Glutamatergic neuron (in vitro differentiated cells): ENCODE measurements at regions not wholly inside any gene's neighbourhood (a gene's known extent, or its start where the extent isn't known, plus 50 kb on each side); places are given as distances from the start of the nearest gene placed in this dataset.
"Not testable (repeated sequence)": the region's sequence is repeated elsewhere in the genome, so short reads cannot be mapped to it uniquely, and the experiment has no call there.

Experiments used
- DNase-seq: peaks from one replicate; pipeline ENCODE4 v3.0.0; 2022
- H3K27ac Mint-ChIP-seq: one replicate; pipeline ENCODE4 v1.8.0; 2020; ENCODE audit warnings: mild to moderate bottlenecking, mixed read lengths, inconsistent platforms; ENCODE audit not compliant: unreplicated experiment
- H3K27me3 Mint-ChIP-seq: one replicate; pipeline ENCODE4 v1.8.0; 2020; ENCODE audit warnings: mild to moderate bottlenecking, moderate library complexity, mixed read lengths, inconsistent platforms; ENCODE audit not compliant: unreplicated experiment
- H3K36me3 Mint-ChIP-seq: one replicate; pipeline ENCODE4 v1.8.0; 2020; ENCODE audit warnings: mild to moderate bottlenecking, mixed read lengths, inconsistent platforms; ENCODE audit not compliant: unreplicated experiment
- H3K4me1 Mint-ChIP-seq: one replicate; pipeline ENCODE4 v1.8.0; 2020; ENCODE audit warnings: mild to moderate bottlenecking, low read depth, mixed read lengths, inconsistent platforms; ENCODE audit not compliant: unreplicated experiment
- H3K4me3 Mint-ChIP-seq: one replicate; pipeline ENCODE4 v1.8.0; 2020; ENCODE audit warnings: mild to moderate bottlenecking, mixed read lengths, inconsistent platforms; ENCODE audit not compliant: unreplicated experiment
- H3K9me3 Mint-ChIP-seq: one replicate; pipeline ENCODE4 v1.8.0; 2020; ENCODE audit warnings: mild to moderate bottlenecking, moderate library complexity, mixed read lengths, inconsistent platforms; ENCODE audit not compliant: unreplicated experiment
- CTCF ChIP-seq: fragments of 200-600 bp; sonication (generic); IDR thresholded peaks from one replicate; pipeline ENCODE4 v1.5.0; 2021; ENCODE audit not compliant: partially characterized antibody, unreplicated experiment

DNA sequence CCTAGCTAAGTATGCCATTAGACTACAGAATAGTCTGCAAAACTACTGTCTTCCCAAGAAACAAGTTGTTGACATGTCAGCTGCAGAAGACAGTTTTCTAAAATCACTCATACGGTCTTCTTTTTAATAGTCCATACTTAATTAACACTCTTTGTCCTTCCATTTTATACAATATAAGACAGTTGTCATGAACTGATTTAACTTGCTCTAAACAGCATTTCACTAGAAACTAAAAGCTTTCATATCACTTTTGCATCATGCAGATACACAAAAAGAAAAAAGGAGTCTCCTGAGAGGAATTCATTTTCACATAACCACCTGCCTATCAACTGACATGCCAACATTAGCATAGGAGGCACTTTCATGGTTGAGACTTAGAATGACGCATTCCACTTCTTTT, 1159.6 kb upstream of the CHAC2 start:
- no peaks in the 10 kb centered on the region for H3K36me3 Mint-ChIP-seq
- TF ChIP-seq CTCF, result no peak
- H3K4me3 Mint-ChIP-seq, result no peak overlapping the region
- no peaks in the 10 kb centered on the region for H3K4me1 Mint-ChIP-seq
- DNase-seq, result no peak
- no peaks in the 10 kb centered on the region for H3K9me3 Mint-ChIP-seq
- H3K27me3 Mint-ChIP-seq, result peaks cover 2% of the 10 kb centered on the region
- no peak overlapping the region for H3K27ac Mint-ChIP-seq

DNA sequence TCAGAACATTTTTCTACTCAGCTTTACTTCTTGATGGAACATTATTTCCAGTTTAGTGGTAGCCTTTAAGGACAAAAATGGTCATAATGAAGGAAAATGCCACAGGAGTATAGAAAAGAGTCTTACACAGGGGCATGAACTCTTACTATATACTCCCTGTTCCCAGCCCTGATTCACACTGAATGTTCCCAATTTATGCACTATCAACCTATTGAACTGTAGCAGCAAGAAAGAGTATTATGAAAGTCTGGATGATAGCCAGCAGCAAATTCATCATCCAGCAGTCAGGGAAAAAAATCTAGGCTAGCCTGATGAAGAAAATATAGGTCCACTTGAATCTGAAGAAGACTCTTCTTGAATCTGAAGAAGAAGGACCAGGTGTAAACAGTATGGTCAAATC, 1170.3 kb upstream of the CHAC2 start:
- no peak for TF ChIP-seq CTCF

GRCh38 chr2:52594026-52594425, 1173.6 kb upstream of the CHAC2 start:
- Mint-ChIP-seq H3K4me3 (no peak overlapping the region), H3K9me3 (no peaks in the 10 kb centered on the region), H3K4me1 (peaks cover 3% of the 10 kb centered on the region), H3K27ac (no peak overlapping the region), H3K36me3 (no peaks in the 10 kb centered on the region), H3K27me3 (no peaks in the 10 kb centered on the region)
- DNase-seq, result no peak
- TF ChIP-seq CTCF, result no peak

More for the DNA sequence above, 1170.3 kb upstream of the CHAC2 start:
- H3K27ac Mint-ChIP-seq, result no peak overlapping the region
- DNase-seq, result no peak
- no peak overlapping the region for H3K4me3 Mint-ChIP-seq
- no peaks in the 10 kb centered on the region for H3K27me3 Mint-ChIP-seq
- no peaks in the 10 kb centered on the region for H3K36me3 Mint-ChIP-seq
- peaks cover 3% of the 10 kb centered on the region for H3K4me1 Mint-ChIP-seq
- peaks cover 2% of the 10 kb centered on the region for H3K9me3 Mint-ChIP-seq

- not testable (repeated sequence) for H3K4me1 Mint-ChIP-seq, DNase-seq, H3K4me3 Mint-ChIP-seq, H3K27ac Mint-ChIP-seq, H3K36me3 Mint-ChIP-seq, H3K27me3 Mint-ChIP-seq, H3K9me3 Mint-ChIP-seq
These were observed 1183.5 kb upstream of the CHAC2 start for GRCh38 chr2:52584071-52584470.

DNA sequence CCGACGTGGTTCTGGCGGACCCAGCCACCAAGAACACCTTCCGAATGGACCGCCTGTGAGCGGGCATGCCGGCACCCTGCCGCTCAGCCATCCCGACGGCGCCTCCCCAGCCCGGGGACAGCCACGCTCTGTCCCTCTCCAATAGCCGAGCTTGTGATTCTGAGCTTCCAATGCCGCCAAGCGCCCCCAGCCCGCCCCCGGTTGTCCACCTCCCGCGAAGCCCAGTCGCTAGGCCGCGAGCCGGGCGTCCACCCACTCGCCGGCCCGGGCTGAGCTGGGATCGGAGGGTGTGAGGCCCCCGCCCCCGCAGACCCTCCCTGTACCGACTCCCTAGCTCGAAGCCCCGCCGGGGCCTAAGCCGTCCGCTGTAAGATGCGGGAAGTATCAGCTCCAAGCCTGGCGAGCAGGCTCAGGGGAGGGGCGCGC, 1195.1 kb upstream of the CHAC2 start:
- H3K4me3 Mint-ChIP-seq, result no peak overlapping the region
- no peak for DNase-seq
- peaks cover 6% of the 10 kb centered on the region for H3K27me3 Mint-ChIP-seq
- H3K36me3 Mint-ChIP-seq, result peaks cover 14% of the 10 kb centered on the region
- no peak for TF ChIP-seq CTCF
- H3K9me3 Mint-ChIP-seq, result peaks cover 5% of the 10 kb centered on the region
- no peaks in the 10 kb centered on the region for H3K4me1 Mint-ChIP-seq
- no peak overlapping the region for H3K27ac Mint-ChIP-seq
